MCF 10A (cell line): ENCODE measurements at regions not wholly inside any gene's neighbourhood (a gene's known extent, or its start where the extent isn't known, plus 50 kb on each side); places are given as distances from the start of the nearest gene placed in this dataset.

Source experiments
- BruUV-seq: library from RNA; stranded (reverse); fragments of 400-500 nt; replicated peaks from 2 replicates; lab custom pipeline; 2021; lab: Mats Ljungman, UMichigan
- CTCF ChIA-PET: fragments of 300-600 bp; sonication (Branson Sonifier 250); formaldehyde crosslinking; extraction: SDS; loops from one replicate; lab custom pipeline; 2021; ENCODE audit warnings: antibody characterized with exemption, inconsistent platforms; lab: Yijun Ruan, JAX
- POLR2A ChIA-PET: fragments of 300-600, 350-650 bp; sonication (Branson Sonifier 250); formaldehyde crosslinking; extraction: SDS; loops from one replicate; lab custom pipeline; 2020; ENCODE audit warnings: antibody characterized with exemption, inconsistent platforms; lab: Yijun Ruan, JAX
- DNase-seq: peaks from one replicate; pipeline ENCODE4 v3.0.0-alpha.2; 2018; ENCODE audit not compliant: unreplicated experiment
- H3K27ac Mint-ChIP-seq: one replicate; pipeline ENCODE4 v1.8.0; 2022; ENCODE audit warnings: mild to moderate bottlenecking, low read depth, mixed read lengths; ENCODE audit not compliant: unreplicated experiment
- H3K27me3 Mint-ChIP-seq: one replicate; pipeline ENCODE4 v1.8.0; 2022; ENCODE audit warnings: mixed read lengths; ENCODE audit not compliant: insufficient read depth, unreplicated experiment
- H3K36me3 Mint-ChIP-seq: one replicate; pipeline ENCODE4 v1.8.0; 2022; ENCODE audit warnings: mild to moderate bottlenecking, moderate library complexity, mixed read lengths; ENCODE audit not compliant: insufficient read depth, unreplicated experiment
- H3K4me1 Mint-ChIP-seq: one replicate; pipeline ENCODE4 v1.8.0; 2022; ENCODE audit warnings: mixed read lengths; ENCODE audit not compliant: insufficient read depth, unreplicated experiment
- H3K4me3 Mint-ChIP-seq: one replicate; pipeline ENCODE4 v1.8.0; 2022; ENCODE audit warnings: mild to moderate bottlenecking, moderate library complexity, mixed read lengths; ENCODE audit not compliant: unreplicated experiment
- H3K9me3 Mint-ChIP-seq: one replicate; pipeline ENCODE4 v1.8.0; 2022; ENCODE audit warnings: mixed read lengths; ENCODE audit not compliant: unreplicated experiment
- CTCF ChIP-seq: fragments of 200-600 bp; IDR thresholded peaks from one replicate; pipeline ENCODE4 v1.8.0; 2022; ENCODE audit warnings: antibody characterized with exemption, mild to moderate bottlenecking; ENCODE audit not compliant: unreplicated experiment
- intact Hi-C: fragments of 100-400 bp; cut with micrococcal nuclease; formaldehyde crosslinking; loops from 2 replicates; pipeline ENCODE4 v1.14.1; 2022

GRCh38 chr3:31290046-31290445, 242.7 kb upstream of the STT3B start:
- intact Hi-C loops, result no loop called here

GRCh38 chr3:31291818-31292217, 240.9 kb upstream of the STT3B start:
- no peaks in the 10 kb centered on the region for H3K9me3 Mint-ChIP-seq
- H3K4me3 Mint-ChIP-seq, result no peak overlapping the region
- ChIA-PET POLR2A (no interaction called here), CTCF (no interaction called here)
- TF ChIP-seq CTCF, result no peak
- no peaks in the 10 kb centered on the region for H3K36me3 Mint-ChIP-seq
- H3K27me3 Mint-ChIP-seq, result no peaks in the 10 kb centered on the region
- peaks cover 9% of the 10 kb centered on the region for H3K4me1 Mint-ChIP-seq
- intact Hi-C loops, result no loop called here
- DNase-seq, result no peak
- no TSS peak for BruUV-seq
- no peak overlapping the region for H3K27ac Mint-ChIP-seq

More at GRCh38 chr3:31290046-31290445, 242.7 kb upstream of the STT3B start:
- Mint-ChIP-seq H3K4me1 (peaks cover 9% of the 10 kb centered on the region), H3K36me3 (no peaks in the 10 kb centered on the region), H3K27me3 (no peaks in the 10 kb centered on the region), H3K4me3 (no peak overlapping the region), H3K27ac (no peak overlapping the region), H3K9me3 (no peaks in the 10 kb centered on the region)
- no peak for DNase-seq
- POLR2A ChIA-PET, result no interaction called here
- CTCF ChIA-PET, result no interaction called here
- no TSS peak for BruUV-seq
- no peak for TF ChIP-seq CTCF

GRCh38 chr3:31294430-31295149, 238.1 kb upstream of the STT3B start:
- DNase-seq, result no peak
- intact Hi-C loops, result no loop called here
- Mint-ChIP-seq H3K9me3 (no peaks in the 10 kb centered on the region), H3K27me3 (no peaks in the 10 kb centered on the region), H3K27ac (no peak overlapping the region), H3K36me3 (no peaks in the 10 kb centered on the region), H3K4me1 (no peaks in the 10 kb centered on the region), H3K4me3 (no peak overlapping the region)
- CTCF ChIA-PET, result no interaction called here
- no TSS peak for BruUV-seq
- POLR2A ChIA-PET, result no interaction called here
- TF ChIP-seq CTCF, result no peak

GRCh38 chr3:31295150-31295765, 237.5 kb upstream of the STT3B start:
- ChIA-PET POLR2A (no interaction called here), CTCF (no interaction called here)
- no peak for TF ChIP-seq CTCF
- H3K9me3 Mint-ChIP-seq, result no peaks in the 10 kb centered on the region
- no peak for DNase-seq
- H3K27me3 Mint-ChIP-seq, result no peaks in the 10 kb centered on the region
- no peaks in the 10 kb centered on the region for H3K36me3 Mint-ChIP-seq
- no peaks in the 10 kb centered on the region for H3K4me1 Mint-ChIP-seq
- no peak overlapping the region for H3K27ac Mint-ChIP-seq
- H3K4me3 Mint-ChIP-seq, result no peak overlapping the region
- no TSS peak for BruUV-seq
- intact Hi-C loops, result no loop called here
